ENCODE measurements at regions not wholly inside any gene's neighbourhood (a gene's known extent, or its start where the extent isn't known, plus 50 kb on each side); places are given as distances from the start of the nearest gene placed in this dataset.

DNA sequence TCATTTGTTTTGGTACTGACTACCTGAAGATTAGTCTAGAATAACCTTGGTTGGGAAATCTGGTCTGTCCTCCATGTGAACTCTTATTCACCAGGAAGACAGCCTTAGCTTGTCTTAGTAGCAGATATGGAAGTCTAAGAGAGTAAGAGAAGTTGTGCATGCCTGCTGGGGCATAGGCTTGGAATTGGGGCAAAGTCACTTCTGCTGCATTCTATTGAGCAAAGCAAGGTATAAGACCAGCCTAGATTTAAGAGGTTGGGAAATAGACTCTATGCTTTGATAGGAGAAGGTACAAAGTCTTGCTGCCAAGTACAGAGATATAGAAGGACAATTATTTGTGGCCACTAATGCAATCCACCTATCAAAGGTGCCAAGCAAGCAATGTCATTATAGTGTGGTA is 464.0 kb upstream of the BOD1L1 start:
- H3K9me3 Mint-ChIP-seq (ENCODE audit: low read depth): peaks cover 11% of the 10 kb centered on the region
- H3K27me3 Mint-ChIP-seq (ENCODE audit: low read depth): peaks cover 11% of the 10 kb centered on the region
- H3K36me3 Mint-ChIP-seq (ENCODE audit: low read depth): peaks cover 5% of the 10 kb centered on the region
- peaks cover 22% of the 10 kb centered on the region for H3K4me1 Mint-ChIP-seq (ENCODE audit: low read depth)
- no peak for DNase-seq (ENCODE audit: low spot score)
- no peak overlapping the region for H3K27ac Mint-ChIP-seq (ENCODE audit: unreplicated experiment)
- TF ChIP-seq CTCF (IDR thresholded peaks at IDR 0.05): no peak
- H3K4me3 Mint-ChIP-seq (ENCODE audit: unreplicated experiment): no peak overlapping the region

- Mint-ChIP-seq H3K27ac (ENCODE audit: unreplicated experiment) (no peak overlapping the region), H3K36me3 (ENCODE audit: low read depth) (peaks cover 5% of the 10 kb centered on the region), H3K4me3 (ENCODE audit: unreplicated experiment) (no peak overlapping the region), H3K4me1 (ENCODE audit: low read depth) (peaks cover 27% of the 10 kb centered on the region), H3K9me3 (ENCODE audit: low read depth) (peaks cover 11% of the 10 kb centered on the region), H3K27me3 (ENCODE audit: low read depth) (peaks cover 8% of the 10 kb centered on the region)
- DNase-seq (ENCODE audit: low spot score): no peak
- TF ChIP-seq CTCF (IDR thresholded peaks at IDR 0.05): no peak
These were observed 464.4 kb upstream of the BOD1L1 start for GRCh38 chr4:14091966-14092365.

DNA sequence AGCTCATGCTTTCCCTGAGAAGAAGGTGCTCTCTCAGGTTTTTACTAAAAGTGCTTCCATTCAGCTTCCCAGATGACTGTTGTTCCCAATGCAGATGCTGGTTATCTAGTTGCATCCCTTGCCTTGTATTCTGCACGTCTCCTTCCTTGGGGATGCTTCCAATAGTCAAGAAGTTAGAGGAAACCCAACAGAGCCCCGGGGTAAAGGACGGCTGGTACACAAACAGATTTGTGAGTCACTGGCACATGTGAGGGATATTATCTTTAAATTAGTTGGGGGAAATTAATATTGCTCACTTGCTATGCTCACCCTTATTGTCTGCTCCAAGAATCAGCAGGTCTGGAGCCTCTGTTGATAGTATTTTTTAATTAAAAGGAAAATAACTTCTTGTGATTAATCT is 465.2 kb upstream of the BOD1L1 start:
- DNase-seq (ENCODE audit: low spot score): no peak
- H3K9me3 Mint-ChIP-seq (ENCODE audit: low read depth): peaks cover 11% of the 10 kb centered on the region
- H3K27ac Mint-ChIP-seq (ENCODE audit: unreplicated experiment): no peak overlapping the region
- peaks cover 34% of the 10 kb centered on the region for H3K4me1 Mint-ChIP-seq (ENCODE audit: low read depth)
- no peak overlapping the region for H3K4me3 Mint-ChIP-seq (ENCODE audit: unreplicated experiment)
- no peak for TF ChIP-seq CTCF (IDR thresholded peaks at IDR 0.05)
- H3K27me3 Mint-ChIP-seq (ENCODE audit: low read depth): peaks cover 8% of the 10 kb centered on the region
- peaks cover 5% of the 10 kb centered on the region for H3K36me3 Mint-ChIP-seq (ENCODE audit: low read depth)

DNA sequence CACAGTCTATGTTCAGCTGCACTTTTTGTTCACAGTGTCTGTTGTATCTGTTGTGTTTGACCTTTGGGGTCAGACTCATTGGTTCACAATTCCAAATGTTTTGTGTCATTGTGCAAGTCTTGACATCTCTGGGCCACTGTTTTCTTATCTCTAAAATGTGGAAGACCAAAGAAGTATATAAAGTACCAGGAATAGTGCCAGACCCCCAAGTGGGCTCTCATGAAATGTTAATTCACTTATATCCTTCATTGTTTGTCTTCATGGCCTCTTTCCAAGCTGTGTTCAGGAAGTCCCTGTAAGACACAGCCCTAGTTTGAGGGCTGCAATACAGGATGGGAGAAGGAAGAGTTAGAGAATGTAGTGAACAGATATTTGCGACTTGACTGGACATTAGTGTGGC is 468.3 kb upstream of the BOD1L1 start:
- Mint-ChIP-seq H3K4me3 (ENCODE audit: unreplicated experiment) (no peak overlapping the region), H3K27me3 (ENCODE audit: low read depth) (no peaks in the 10 kb centered on the region), H3K4me1 (ENCODE audit: low read depth) (peaks cover 39% of the 10 kb centered on the region), H3K36me3 (ENCODE audit: low read depth) (peaks cover 4% of the 10 kb centered on the region), H3K27ac (ENCODE audit: unreplicated experiment) (no peak overlapping the region), H3K9me3 (ENCODE audit: low read depth) (peaks cover 10% of the 10 kb centered on the region)
- no peak for DNase-seq (ENCODE audit: low spot score)
- TF ChIP-seq CTCF (IDR thresholded peaks at IDR 0.05): no peak

GRCh38 chr4:14096396-14096965 is 469.0 kb upstream of the BOD1L1 start:
- Mint-ChIP-seq H3K9me3 (ENCODE audit: low read depth) (peaks cover 4% of the 10 kb centered on the region), H3K4me1 (ENCODE audit: low read depth) (peaks cover 39% of the 10 kb centered on the region), H3K27ac (ENCODE audit: unreplicated experiment) (peak overlapping the region; percentile 32), H3K36me3 (ENCODE audit: low read depth) (no peaks in the 10 kb centered on the region), H3K4me3 (ENCODE audit: unreplicated experiment) (no peak overlapping the region), H3K27me3 (ENCODE audit: low read depth) (no peaks in the 10 kb centered on the region)
- no peak for DNase-seq (ENCODE audit: low spot score)
- no peak for TF ChIP-seq CTCF (IDR thresholded peaks at IDR 0.05)

Measured in chondrocyte (in vitro differentiated cells).